ENCODE measurements at regions not wholly inside any gene's neighbourhood (a gene's known extent, or its start where the extent isn't known, plus 50 kb on each side); places are given as distances from the start of the nearest gene placed in this dataset.

- DNase-seq (ENCODE audit: low spot score) = no peak
Measured at GRCh38 chr12:46131732-46132469, 136.9 kb downstream of the SLC38A1 start.

GRCh38 chr12:46127656-46128055 lies 137.3 kb upstream of the SCAF11 start:
- DNase-seq (ENCODE audit: low spot score) = no peak

GRCh38 chr12:46126050-46126727 lies 135.8 kb upstream of the SCAF11 start:
- no peak for DNase-seq (ENCODE audit: low spot score)

- peak; percentile 54 for DNase-seq (ENCODE audit: low spot score)
Measured at GRCh38 chr12:46124848-46125619, 134.7 kb upstream of the SCAF11 start.

- no peak for DNase-seq (ENCODE audit: low spot score)
Measured at GRCh38 chr12:46124132-46124847, 133.9 kb upstream of the SCAF11 start.

- no peak for DNase-seq (ENCODE audit: low spot score)
Measured at GRCh38 chr12:46112364-46112763, 122.0 kb upstream of the SCAF11 start.

- no peak for DNase-seq (ENCODE audit: low spot score)
Measured at GRCh38 chr12:46111715-46112114, 121.3 kb upstream of the SCAF11 start.

GRCh38 chr12:46110928-46111699 lies 120.7 kb upstream of the SCAF11 start:
- DNase-seq (ENCODE audit: low spot score) = no peak

GRCh38 chr12:46110223-46110611 lies 119.8 kb upstream of the SCAF11 start:
- no peak for DNase-seq (ENCODE audit: low spot score)

- no peak for DNase-seq (ENCODE audit: low spot score)
Measured at GRCh38 chr12:46109343-46110222, 119.2 kb upstream of the SCAF11 start.

GRCh38 chr12:46108721-46109120 lies 118.3 kb upstream of the SCAF11 start:
- peak; percentile 49 for DNase-seq (ENCODE audit: low spot score)

GRCh38 chr12:46107591-46107990 lies 117.2 kb upstream of the SCAF11 start:
- no peak for DNase-seq (ENCODE audit: low spot score)

- no peak for DNase-seq (ENCODE audit: low spot score)
Measured at GRCh38 chr12:46105735-46106134, 115.4 kb upstream of the SCAF11 start.

- no peak for DNase-seq (ENCODE audit: low spot score)
Measured at GRCh38 chr12:46103559-46104383, 113.4 kb upstream of the SCAF11 start.

GRCh38 chr12:46101485-46101869 lies 111.1 kb upstream of the SCAF11 start:
- no peak for DNase-seq (ENCODE audit: low spot score)

GRCh38 chr12:46100551-46101484 lies 110.4 kb upstream of the SCAF11 start:
- DNase-seq (ENCODE audit: low spot score) = no peak

- no peak for DNase-seq (ENCODE audit: low spot score)
Measured at GRCh38 chr12:46089414-46090162, 99.2 kb upstream of the SCAF11 start.
